ENCODE measurements at regions not wholly inside any gene's neighbourhood (a gene's known extent, or its start where the extent isn't known, plus 50 kb on each side); places are given as distances from the start of the nearest gene placed in this dataset.
"Not testable (repeated sequence)": the region's sequence is repeated elsewhere in the genome, so short reads cannot be mapped to it uniquely, and the experiment has no call there.

DNA sequence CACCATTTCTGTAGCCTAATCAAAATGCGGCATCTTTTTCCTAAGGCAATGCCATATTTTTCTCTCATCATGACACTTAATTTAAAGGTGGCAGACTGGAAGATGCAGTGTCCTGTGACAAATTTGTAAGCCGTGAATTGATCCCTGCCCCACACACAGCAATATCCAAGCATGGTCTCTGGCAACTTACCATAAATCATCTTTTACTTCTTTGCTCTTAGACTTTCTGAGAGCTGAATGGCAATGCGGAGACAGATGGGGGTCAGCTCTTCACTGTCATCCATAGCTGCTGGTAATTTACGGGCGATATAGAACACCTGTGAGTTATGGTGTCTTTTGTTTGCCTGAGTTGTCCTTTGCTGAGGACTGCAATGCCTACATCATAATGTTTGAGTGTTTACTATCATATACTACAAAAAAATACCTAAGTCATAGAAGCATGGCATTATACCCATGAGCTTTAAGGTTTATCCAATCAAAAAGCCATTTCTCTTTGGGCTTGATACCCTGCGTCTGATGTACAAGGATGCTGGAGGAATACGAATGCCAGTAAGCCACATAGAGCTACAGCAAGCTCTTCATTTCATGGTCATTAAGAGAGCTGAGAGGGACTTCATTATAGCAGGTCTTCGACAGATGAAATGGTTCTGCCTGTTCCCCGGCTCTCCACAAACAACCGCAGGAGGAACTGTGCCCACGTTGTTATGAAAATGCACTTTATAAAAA, 148.1 kb downstream of the TRIML1 start:
- no peak for DNase-seq

DNA sequence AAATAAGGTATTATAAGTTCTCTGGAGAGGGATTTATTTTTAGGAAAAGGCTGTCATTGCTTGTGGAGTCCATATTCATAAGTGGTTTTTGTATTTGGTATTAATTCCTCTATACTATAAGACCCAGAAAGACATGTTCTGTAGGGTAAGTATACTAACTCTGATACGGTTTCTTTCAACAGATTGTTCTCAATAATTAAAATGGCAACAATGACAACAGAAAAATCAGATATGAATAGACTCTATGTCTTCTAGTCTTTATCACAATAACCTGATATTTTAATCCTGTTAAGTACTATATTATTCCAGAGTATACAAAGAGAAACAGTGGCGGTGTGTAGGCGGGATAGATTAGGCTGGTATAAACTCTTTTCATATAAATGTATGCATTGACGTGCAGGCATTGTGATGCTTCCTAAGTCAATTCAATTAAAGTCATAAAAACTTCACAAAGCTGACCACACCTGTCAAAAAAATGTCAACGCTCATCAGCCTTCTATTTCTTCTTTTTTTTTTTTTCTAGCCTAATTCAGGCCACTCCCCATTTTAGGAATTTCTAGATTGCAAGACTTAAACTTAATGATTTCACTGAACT, 150.4 kb downstream of the TRIML1 start:
- DNase-seq: no peak

DNA sequence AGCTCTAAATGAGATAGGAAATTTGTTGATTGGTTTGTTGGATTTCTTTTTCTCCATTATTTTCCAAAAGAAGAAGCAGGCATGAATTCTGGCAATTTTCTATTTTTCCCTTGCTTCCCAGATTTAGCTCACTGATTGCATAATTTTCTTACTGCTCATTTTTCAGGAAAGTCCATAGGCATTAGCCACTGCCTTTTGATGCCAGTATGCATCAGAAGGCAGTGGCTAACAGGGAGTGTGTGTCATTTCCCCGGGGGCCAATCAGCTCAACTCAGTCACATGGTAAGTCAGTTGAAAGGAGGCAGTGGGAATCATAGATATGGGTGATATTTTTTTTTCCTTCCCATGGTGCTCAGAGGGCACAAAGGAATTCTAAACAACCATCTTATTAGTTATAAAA, 156.7 kb downstream of the TRIML1 start:
- no peak for DNase-seq

DNA sequence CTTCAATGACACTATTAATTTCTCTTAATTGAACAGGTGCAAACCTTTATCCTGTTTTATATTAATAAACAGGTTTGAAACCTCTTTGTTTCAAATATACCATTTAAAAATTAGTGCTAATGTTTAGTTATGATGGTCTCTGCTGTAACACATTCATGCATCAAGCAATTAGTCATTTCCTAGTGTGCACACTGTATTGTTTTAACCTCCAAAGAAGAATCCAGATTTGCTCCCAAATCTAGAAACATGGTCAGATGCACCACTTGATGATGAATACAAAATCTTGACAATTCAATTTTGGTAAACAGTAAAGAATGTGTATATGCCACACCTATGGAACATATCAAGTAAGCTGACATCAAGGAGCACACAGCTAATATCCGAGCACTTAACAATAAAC, 157.1 kb downstream of the TRIML1 start:
- no peak for DNase-seq

DNA sequence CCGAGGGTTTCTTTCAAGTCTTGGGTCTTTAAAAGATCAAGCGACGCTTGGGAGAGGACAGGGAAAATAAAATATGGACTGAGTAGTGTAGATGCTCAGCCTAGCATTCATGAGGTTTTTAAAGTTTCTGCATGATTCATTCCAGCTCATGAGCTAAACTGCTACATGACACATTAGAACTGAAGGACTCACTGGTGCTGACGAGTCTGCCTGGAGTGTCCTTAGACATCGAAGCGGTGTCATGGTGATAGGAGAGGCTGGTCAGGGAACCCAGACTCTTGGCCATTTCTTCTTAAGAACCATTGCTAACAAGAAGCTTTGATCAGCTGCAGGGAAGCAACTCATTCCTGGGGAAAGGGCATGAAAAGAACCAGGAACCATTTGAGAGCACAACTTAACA, 158.6 kb downstream of the TRIML1 start:
- no peak for DNase-seq

DNA sequence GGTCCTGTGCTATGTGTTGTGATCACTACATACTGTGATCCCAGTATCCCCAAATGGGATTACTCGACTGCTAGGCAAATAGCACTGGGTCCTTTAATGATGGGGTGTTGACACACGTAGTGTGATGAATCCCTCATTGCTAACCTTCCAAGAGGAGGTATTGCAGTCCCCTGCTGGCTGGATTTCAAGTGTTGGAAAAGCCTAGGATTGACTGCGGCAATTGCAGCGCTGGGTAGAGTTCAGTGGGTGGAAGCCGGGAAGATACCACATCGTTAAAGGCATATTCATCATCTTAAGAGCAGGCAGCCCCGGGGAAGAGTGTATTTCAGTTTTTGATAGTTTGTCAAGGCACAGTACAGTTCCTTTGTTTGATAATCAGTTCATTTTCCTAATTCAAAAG, 159.9 kb downstream of the TRIML1 start:
- DNase-seq: no peak

DNA sequence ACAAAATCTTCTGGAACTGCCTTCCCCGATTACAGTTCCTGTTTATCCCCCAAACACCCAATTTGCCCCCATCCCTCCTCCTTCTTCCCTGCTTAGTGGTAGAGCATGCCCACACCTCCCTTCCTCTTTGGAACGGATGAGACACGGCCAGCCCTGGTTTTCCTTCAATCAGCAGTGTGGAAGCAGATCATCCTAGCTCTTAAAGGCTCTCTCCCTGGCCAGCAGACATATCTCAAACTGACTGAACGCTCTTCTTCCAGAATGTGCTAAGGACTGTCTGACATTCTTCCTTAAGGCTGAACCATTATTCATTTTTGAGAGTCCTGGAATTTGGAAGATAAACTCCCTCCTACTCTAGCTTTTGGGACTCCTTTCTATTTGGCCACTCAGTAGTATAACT, 161.1 kb downstream of the TRIML1 start:
- DNase-seq: no peak

DNA sequence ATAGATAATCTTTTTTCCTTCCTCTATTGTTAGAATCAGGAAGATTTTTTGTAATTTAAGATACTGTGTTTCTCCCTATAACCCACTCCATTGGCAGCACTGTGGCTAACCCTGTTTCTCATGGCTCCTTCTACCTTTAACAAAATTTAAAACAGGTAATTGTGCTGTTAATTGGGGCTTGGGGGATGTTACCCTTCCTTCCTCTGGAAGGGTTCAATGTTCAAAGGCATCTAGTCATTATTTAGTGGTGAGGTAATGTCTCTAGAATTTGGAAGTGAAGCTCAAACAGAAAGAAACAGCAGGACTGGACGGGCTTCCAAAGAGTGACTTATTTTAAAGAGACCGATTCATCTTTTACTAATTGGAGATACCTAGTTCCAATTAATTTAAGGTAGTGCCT, 166.4 kb downstream of the TRIML1 start:
- DNase-seq: no peak

DNA sequence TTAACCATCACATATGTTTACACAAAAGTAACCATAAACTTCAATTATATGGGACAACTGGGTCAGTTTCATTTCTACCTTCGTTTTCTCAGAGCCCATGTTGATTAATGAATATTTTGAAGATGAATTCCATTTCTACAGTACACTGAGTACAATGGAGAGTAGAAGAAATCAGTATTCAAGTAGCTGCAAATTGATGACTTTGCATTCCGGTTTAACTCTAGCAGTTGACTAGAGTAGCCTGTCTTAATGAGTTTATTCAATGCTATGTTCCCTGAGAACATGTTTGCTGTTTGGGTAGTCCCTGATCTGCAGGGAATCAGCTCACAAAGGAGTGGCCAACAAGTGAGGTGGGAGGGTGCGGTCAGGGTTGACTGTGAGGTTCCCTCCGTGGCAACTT, 168.3 kb downstream of the TRIML1 start:
- no peak for DNase-seq

DNA sequence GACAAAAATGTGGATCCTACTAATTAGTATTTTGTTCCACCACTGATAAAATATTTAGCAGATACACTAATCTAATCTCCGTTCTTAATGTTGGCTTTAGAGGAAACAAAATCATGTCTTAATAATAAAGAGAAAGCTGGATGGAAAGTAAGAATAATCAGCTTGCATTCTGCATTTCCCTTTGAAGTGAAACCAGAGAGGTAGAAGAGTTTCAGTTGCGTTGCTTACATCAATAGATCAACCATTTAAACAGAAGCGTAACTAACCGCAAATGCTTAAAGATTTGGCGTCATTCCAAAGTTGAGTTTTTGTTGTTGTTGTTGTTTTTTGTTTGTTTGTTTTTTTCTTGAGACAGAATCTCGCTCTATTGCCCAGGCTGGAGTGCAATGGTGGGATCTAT, 168.9 kb downstream of the TRIML1 start:
- DNase-seq: no peak

DNA sequence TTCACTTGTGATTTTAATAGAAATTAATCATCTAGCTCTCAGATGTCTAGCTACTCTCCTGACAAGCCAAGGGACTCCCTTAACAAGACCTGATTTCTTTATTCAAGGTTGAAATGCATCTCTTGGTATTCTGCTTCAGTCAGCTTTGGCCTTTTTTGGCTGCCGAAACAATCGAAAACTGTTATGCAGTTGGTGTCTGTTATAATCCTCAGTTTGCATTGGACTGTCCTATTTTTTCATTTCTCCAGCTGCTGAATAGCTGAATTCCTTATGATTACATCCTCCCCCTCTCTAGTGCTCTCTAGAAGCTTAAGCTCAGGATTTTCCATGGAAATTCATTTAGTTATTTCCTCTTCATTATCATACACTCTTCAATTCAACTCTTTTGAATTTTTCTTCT, 177.2 kb downstream of the TRIML1 start:
- no peak for DNase-seq

DNA sequence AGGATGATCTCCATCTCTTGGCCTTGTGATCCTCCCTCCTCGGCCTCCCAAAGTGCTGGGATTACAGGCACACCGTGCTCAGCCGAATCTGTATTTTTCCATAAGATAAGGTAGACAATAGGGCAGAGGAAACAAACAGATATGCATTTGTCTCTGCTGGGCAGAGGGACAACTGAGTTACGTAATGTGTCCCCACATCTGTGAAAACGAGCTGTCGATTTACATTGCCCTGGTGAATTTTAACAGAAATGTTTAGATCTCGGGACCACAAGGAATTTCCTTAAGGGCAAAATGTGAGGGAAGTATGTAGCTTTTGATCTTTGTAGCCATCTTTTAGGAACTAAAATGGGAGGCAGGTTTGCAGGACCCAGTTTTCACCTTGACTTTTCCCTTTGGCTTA, 189.7 kb downstream of the TRIML1 start:
- DNase-seq: no peak

DNA sequence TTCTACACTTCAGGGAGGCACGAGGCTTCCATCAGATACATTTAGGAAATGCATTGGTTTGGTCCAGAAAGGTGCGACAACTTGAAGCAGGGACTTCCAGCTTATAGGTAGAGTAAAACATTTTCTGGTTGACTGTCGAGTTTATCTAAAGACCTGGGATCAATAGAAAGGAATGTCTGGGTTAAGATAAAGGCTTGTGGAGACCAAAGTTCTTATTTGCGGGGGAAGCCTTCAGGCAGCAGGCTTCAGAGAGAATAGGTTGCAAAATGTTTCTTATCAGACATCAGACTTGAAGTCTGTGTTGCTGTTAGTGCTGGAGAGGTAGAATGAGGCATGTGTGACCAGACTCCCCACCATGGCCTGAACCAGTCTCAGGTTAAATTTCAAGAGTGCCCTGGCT, 190.3 kb downstream of the TRIML1 start:
- DNase-seq: no peak

DNA sequence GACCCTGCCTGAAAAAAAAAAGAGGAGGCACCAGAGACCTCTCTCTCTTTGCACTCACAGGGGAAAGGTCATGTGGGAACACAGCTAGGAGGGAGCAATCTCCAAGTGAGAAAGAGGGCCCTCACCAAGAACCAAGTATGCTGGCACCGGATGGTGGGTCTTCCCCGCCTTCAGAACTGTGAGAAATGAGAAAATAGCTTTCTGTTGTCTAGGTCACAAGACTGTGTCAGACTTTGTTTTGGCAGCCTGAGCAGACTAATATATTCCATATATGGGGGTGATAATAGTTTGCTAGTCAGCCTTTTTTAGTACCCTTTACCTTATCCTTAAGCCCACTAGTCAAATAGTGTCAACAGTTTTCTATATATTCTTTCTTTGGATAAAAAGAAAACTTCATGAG, 193.0 kb downstream of the TRIML1 start:
- DNase-seq: no peak

DNA sequence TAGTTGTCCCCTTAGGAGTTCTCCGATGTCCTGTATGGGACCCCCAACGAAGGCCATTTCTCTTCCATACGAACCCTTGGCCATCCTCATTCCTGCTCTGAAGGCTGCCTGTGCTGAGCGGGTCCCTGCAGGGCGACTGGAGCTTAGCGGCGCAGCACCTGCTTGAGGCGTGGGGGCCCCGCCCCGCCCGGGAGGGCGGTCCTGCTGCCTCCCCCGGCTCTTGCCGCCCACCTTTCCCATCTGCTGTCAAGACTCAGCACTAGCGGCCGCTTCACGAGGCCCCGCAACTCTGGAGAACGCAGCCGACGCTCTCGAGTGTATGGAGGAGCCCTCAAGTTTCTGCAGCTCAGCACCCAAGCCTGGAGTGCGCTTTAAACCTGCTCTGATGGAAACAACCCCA, 197.7 kb downstream of the TRIML1 start:
- no peak for DNase-seq

DNA sequence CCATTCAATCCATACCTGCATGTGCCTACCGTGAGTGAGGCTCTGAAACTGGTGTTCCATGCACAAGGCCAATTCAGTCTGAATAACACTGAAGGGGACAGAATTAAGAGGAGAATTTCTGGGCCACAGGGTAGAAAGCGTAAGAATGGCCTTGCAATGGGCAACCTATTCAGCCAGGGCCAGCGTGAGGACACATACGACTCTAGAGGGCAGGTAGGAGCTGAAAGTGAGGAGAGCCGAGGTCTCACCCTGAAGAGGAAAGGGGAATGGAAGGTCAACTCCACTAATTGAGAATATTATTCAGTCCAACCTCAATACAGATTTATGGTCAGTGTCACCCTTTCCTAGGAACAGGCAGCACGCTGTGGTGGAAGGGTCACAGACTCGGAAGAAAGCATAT, 202.2 kb downstream of the TRIML1 start:
- DNase-seq: no peak

DNA sequence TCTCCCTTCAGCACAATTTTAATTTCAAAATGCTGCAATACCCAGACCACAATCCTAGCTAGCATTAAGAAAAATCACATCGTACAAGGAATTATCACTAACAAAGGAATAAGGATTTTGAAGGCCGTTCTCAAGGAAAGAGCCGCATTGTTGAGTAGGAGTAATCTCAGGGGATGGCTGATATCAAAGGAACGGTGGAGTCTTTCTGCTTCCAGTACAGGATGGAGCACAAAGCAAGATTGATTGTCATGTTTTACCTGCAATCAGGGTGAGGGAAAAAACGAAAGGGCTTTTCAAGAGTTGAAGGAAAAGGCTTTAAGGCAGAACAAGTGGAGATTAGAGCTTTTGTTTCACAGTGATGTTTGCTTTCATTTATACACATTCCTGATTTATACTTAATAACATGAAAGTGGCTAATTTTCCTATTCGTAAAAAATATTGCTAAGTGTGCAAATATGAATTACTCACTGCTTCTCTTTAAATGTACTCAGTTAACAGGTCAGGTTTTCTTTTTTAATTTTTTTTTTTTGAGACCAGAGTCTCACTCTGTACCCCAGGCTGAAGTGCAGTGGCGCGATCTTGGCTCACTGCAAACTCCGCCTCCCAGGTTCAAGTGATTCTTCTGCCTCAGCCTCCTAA, 207.0 kb downstream of the TRIML1 start:
- DNase-seq: no peak

DNA sequence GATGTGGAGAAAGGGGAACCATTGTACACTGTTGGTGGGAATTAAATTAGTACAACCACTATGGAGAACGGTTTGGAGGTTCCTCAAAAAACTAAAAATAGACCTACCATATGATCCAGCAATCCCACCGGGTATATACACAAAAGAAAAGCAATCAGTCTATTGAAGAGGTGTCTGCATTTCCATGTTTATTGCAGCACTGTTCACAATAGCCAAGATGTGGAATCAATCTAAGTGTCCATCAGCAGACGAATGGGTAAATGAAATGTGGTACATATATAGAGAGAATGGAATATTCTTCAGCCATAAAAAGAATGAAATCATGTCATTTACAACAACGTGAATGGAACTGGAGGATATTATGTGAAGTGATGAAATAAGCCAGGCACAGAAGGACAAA, 208.1 kb downstream of the TRIML1 start:
- no peak for DNase-seq

DNA sequence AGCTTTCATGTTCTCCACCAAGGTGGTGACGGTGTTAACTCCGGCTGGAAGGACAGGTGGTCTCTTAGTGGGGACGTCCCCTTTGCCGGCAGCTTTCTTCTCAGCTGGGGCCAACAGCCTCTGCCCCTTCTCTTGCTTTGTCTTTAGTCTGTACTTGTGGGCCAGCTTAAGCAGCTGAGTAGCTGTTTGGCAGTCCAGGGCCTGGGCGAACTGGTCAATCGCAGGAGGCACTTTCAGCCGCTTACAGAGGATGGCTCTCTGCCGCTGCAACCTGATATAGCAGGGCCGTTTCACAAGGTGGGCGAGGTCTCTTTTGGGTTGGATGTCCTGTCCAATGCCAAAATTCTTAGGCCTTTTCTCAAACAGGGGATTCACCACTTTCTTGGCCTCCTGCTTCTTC, 210.3 kb downstream of the TRIML1 start:
- not testable (repeated sequence) for DNase-seq

DNA sequence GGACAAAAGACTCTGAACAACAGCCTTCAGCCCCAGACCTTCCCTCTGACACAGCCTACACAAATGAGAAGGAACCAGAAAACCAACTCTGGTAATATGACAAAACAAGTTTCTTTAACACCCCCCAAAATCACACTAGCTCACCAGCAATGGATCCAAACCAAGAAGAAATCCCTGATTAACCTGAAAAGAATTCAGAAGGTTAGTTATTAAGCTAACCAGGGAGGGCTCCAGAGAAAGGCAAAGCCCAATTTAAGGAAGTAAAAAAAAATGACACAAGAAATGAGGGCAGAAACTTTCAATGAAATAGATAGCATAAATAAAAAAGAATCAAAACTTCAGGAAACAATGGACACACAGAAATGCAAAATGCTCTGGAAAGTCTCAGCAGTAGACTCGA, 224.0 kb downstream of the TRIML1 start:
- no peak for DNase-seq

DNA sequence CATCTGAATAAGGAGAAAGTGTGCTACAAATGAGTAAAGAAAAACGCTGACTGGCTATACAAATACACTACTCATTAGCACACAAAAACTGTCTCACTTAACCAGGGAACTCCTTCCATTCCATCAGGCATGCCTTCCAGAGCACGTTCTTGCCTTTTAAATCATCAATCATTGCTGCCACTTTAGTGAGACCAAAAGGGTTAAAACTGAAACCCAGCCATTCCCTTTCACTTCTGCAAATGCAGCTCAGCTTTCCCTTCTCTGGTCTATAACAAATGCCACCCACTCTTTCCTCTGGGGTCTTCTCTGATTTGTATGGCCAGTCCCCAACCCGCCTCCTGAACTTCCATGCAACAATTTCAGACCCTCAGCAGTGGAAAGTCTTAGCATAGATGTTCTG, 231.5 kb downstream of the TRIML1 start:
- DNase-seq: peak; percentile 53

DNA sequence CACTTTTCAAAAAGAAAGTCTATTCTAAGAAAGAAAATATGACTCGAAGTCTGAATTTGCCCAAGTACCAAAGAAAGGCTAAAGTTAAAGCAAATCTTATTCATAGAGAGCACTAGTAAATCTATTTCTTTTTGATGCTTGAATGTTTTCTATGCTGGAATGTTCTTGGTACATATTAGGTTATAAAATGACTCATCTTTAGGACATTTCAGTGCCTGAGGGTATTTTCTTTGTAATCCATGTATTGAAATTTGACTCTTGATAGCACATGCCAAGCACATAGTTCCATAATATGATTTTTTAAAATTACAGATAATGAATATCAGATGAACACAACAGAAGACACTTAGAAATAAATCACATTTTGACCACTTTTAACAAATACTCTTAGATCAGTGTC, 232.8 kb downstream of the TRIML1 start:
- DNase-seq: no peak

DNA sequence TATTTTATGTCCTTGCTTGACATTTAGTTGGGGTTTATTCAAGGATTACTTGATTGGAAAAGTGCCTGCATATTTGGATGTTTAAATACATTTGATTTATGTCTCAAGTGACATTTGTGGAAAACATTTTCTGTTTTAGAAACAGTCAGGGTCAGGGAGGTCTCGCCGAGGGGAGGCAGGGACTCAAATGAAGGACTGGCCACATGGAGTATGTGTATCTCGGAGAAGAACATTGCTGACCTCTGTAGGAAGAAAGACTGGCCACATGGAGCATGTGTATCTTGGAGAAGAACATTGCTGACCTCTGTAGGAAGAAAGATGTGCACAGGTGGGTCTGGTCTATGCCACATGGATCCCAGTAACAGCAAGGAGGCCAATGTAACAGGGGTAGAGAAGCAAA, 233.6 kb downstream of the TRIML1 start:
- no peak for DNase-seq

DNA sequence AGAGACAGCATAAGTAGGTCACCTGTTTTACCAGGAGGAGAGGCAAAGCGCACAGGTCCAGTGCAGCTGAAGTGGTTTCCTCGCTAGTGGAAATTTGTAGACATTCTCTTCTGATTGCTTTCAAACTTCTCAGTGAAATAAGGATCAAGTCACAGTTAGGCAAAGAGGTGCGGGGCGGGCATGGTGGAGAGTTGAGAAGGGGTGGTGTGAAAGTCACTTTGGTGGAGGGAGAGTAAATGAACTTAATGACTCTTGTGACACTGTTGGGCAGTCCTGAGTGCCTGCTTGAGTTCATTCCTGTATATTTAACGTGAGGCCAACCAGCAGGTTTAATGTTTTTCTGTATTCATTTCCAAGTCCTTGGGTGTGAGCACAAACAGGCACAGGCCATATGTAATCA, 235.6 kb downstream of the TRIML1 start:
- no peak for DNase-seq

DNA sequence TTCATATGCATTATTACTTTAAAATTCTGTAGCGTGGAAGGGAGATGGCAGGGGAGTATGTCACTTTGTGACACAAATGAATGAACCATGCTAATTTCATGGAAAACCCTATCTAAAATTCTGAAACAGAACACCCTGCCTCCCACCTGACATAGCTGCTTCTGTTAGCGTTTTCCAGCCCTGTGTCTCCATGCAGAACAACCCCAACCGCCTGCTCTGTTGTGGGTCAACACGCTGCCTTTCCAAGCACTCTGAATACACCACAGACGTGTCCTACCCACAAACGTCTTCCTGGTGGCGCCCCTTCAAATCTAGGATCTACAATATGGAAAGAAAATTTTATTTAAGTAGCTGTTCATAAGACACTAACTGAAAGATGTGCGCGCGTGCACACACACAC, 238.6 kb downstream of the TRIML1 start:
- DNase-seq: no peak

Measured in MV-4-11 (cell line).